H9 (cell line): ENCODE measurements at regions not wholly inside any gene's neighbourhood (a gene's known extent, or its start where the extent isn't known, plus 50 kb on each side); places are given as distances from the start of the nearest gene placed in this dataset.

ENCODE experiments used
- DNase-seq: peaks from one replicate; pipeline ENCODE4 v3.0.0-alpha.2; 2017
- H2AFZ ChIP-seq: one replicate; pipeline ENCODE4 v1.6.1; 2013; ENCODE audit warnings: mild to moderate bottlenecking, low read length, control low read depth, moderate library complexity
- H2AK5ac ChIP-seq: 2 replicates; pipeline ENCODE4 v1.6.1; 2013; ENCODE audit warnings: low read length, control low read depth, mixed read lengths; ENCODE audit not compliant: insufficient read length
- H2BK120ac ChIP-seq: one replicate; pipeline ENCODE4 v1.6.1; 2013; ENCODE audit warnings: low read depth, mild to moderate bottlenecking, low read length, control low read depth, inconsistent platforms; ENCODE audit not compliant: poor library complexity, severe bottlenecking
- H2BK12ac ChIP-seq: 2 replicates; pipeline ENCODE4 v1.6.1; 2013; ENCODE audit warnings: low read length, control low read depth, mixed read lengths, low read depth; ENCODE audit not compliant: insufficient read length
- H2BK15ac ChIP-seq: 2 replicates; pipeline ENCODE4 v1.6.1; 2013; ENCODE audit warnings: low read depth, low read length, control low read depth
- H2BK20ac ChIP-seq: one replicate; pipeline ENCODE4 v1.6.1; 2013; ENCODE audit warnings: low read depth, mild to moderate bottlenecking, low read length, control low read depth, inconsistent platforms; ENCODE audit not compliant: poor library complexity, severe bottlenecking
- H2BK5ac ChIP-seq: 2 replicates; pipeline ENCODE4 v1.6.1; 2013; ENCODE audit warnings: low read length, control low read depth, mixed read lengths; ENCODE audit not compliant: insufficient read length
- H3K14ac ChIP-seq: 2 replicates; pipeline ENCODE4 v1.6.1; 2013; ENCODE audit warnings: low read length, control low read depth; ENCODE audit not compliant: insufficient read depth
- H3K18ac ChIP-seq: 2 replicates; pipeline ENCODE4 v1.6.1; 2013; ENCODE audit warnings: low read depth, mild to moderate bottlenecking, mixed read lengths, low read length, control low read depth; ENCODE audit not compliant: insufficient read length
- H3K23ac ChIP-seq: 2 replicates; pipeline ENCODE4 v1.6.1; 2013; ENCODE audit warnings: low read length, control low read depth, mixed read lengths, low read depth; ENCODE audit not compliant: insufficient read length
- H3K23me2 ChIP-seq: 2 replicates; pipeline ENCODE4 v1.6.1; 2013; ENCODE audit warnings: low read depth, mild to moderate bottlenecking, mixed read lengths, low read length, control low read depth; ENCODE audit not compliant: insufficient read length, poor library complexity, severe bottlenecking
- H3K27ac ChIP-seq: 2 replicates; pipeline ENCODE4 v1.5.1; 2013; ENCODE audit warnings: low read length, control low read depth, mixed read lengths, low read depth; ENCODE audit not compliant: insufficient read length
- H3K27me3 ChIP-seq: 2 replicates; pipeline ENCODE4 v1.6.1; 2013; ENCODE audit warnings: low read length, control low read depth, inconsistent platforms; ENCODE audit not compliant: insufficient read depth
- H3K4ac ChIP-seq: 2 replicates; pipeline ENCODE4 v1.6.1; 2013; ENCODE audit warnings: low read depth, mild to moderate bottlenecking, control low read depth, inconsistent platforms, low read length, moderate library complexity
- H3K4me1 ChIP-seq: 2 replicates; pipeline ENCODE4 v1.6.1; 2013; ENCODE audit warnings: low read length, control low read depth, inconsistent platforms; ENCODE audit not compliant: insufficient read depth
- H3K4me2 ChIP-seq: 2 replicates; pipeline ENCODE4 v1.6.1; 2013; ENCODE audit warnings: low read length, control low read depth, mixed read lengths; ENCODE audit not compliant: insufficient read length, insufficient read depth
- H3K56ac ChIP-seq: 2 replicates; pipeline ENCODE4 v1.6.1; 2013; ENCODE audit warnings: low read depth, mild to moderate bottlenecking, mixed read lengths, low read length, control low read depth; ENCODE audit not compliant: insufficient read length
- H3K79me1 ChIP-seq: 2 replicates; pipeline ENCODE4 v1.6.1; 2013; ENCODE audit warnings: low read depth, mild to moderate bottlenecking, moderate library complexity, low read length, control low read depth, inconsistent platforms; ENCODE audit not compliant: insufficient read depth, poor library complexity, severe bottlenecking
- H3K79me2 ChIP-seq: 2 replicates; pipeline ENCODE4 v1.6.1; 2013; ENCODE audit warnings: low read length, control low read depth, inconsistent platforms; ENCODE audit not compliant: insufficient read depth
- H3K9ac ChIP-seq: 2 replicates; pipeline ENCODE4 v1.6.1; 2013; ENCODE audit warnings: low read length, control low read depth, mixed read lengths; ENCODE audit not compliant: insufficient read length; ENCODE audit errors: extremely low read depth
- H3K9me3 ChIP-seq: one replicate; pipeline ENCODE4 v1.6.1; 2013; ENCODE audit warnings: low read depth, low read length, inconsistent platforms; ENCODE audit not compliant: control insufficient read depth
- H3T11ph ChIP-seq: one replicate; pipeline ENCODE4 v1.6.1; 2013; ENCODE audit warnings: mild to moderate bottlenecking, low read length, control low read depth, inconsistent platforms
- H4K20me1 ChIP-seq: one replicate; pipeline ENCODE4 v1.6.1; 2013; ENCODE audit not compliant: control insufficient read depth, insufficient read length, insufficient read depth
- H4K5ac ChIP-seq: 2 replicates; pipeline ENCODE4 v1.6.1; 2013; ENCODE audit warnings: low read depth, mild to moderate bottlenecking, mixed read lengths, low read length, control low read depth; ENCODE audit not compliant: insufficient read length
- H4K8ac ChIP-seq: replicated peaks from 2 replicates; pipeline ENCODE4 v1.6.1; 2013; ENCODE audit warnings: low read length, control low read depth, mixed read lengths, low read depth; ENCODE audit not compliant: insufficient read length
- H4K91ac ChIP-seq: 2 replicates; pipeline ENCODE4 v1.6.1; 2013; ENCODE audit warnings: low read depth, mild to moderate bottlenecking, moderate library complexity, mixed read lengths, low read length, control low read depth; ENCODE audit not compliant: insufficient read length
- H3K27ac Mint-ChIP-seq, 3 experiments: 2 replicates in 2 of 3; 3 replicates in 1 of 3; pipeline ENCODE4 v1.8.0; 2020 to 2021; ENCODE audit warnings: mixed read lengths in 3 of 3, mild to moderate bottlenecking in 1 of 3, moderate library complexity in 1 of 3
- H3K27me3 Mint-ChIP-seq: 2 replicates; pipeline ENCODE4 v1.8.0; 2021; ENCODE audit warnings: low read depth, mild to moderate bottlenecking, moderate library complexity, mixed read lengths
- H3K36me3 Mint-ChIP-seq, 3 experiments: 2 replicates in 2 of 3; 3 replicates in 1 of 3; pipeline ENCODE4 v1.8.0; 2020 to 2021; ENCODE audit warnings: low read depth in 3 of 3, mixed read lengths in 3 of 3; ENCODE audit not compliant: insufficient read depth in 1 of 3
- H3K4me1 Mint-ChIP-seq, 2 experiments: 2 replicates each; pipeline ENCODE4 v1.8.0; 2020; ENCODE audit warnings: mixed read lengths in 2 of 2
- H3K4me3 Mint-ChIP-seq, 2 experiments: 2 replicates in 1 of 2; 3 replicates in 1 of 2; pipeline ENCODE4 v1.8.0; 2020 to 2021; ENCODE audit warnings: mild to moderate bottlenecking in 2 of 2, mixed read lengths in 2 of 2, moderate library complexity in 1 of 2
- H3K9me3 Mint-ChIP-seq, 2 experiments: 2 replicates in 1 of 2; 3 replicates in 1 of 2; pipeline ENCODE4 v1.8.0; 2020; ENCODE audit warnings: mild to moderate bottlenecking in 2 of 2, mixed read lengths in 2 of 2, moderate library complexity in 1 of 2
- WGBS: extraction: QIAGEN DNeasy Blood & Tissue Kit; methylation state at CpG from one replicate; pipeline ENCODE4 v1.1.7; 2013; ENCODE audit warnings: missing lambda C conversion rate, low lambda C conversion rate, mixed read lengths; ENCODE audit not compliant: insufficient read length; ENCODE audit errors: extremely low coverage; 5-methylcytosine and 5-hydroxymethylcytosine counted together
- TF ChIP-seq, protein P1 (sequence below): fragments of 200-600 bp; sonication (generic); conservative IDR thresholded peaks from 3 replicates; pipeline ENCODE4 v1.8.0; 2021; ENCODE audit warnings: antibody characterized with exemption, mild to moderate bottlenecking

GRCh38 chr17:36859003-36859300 lies 78.3 kb upstream of the LHX1 start:
- H3K27ac ChIP-seq: no peak overlapping the region
- no peak overlapping the region for H3K23ac ChIP-seq
- no peak overlapping the region for H3K56ac ChIP-seq
- no peak overlapping the region for H2BK120ac ChIP-seq
- H2BK15ac ChIP-seq: no peak overlapping the region
- no peak overlapping the region for H2BK5ac ChIP-seq
- H3K4me1 ChIP-seq: no peaks in the 10 kb centered on the region
- H3K4ac ChIP-seq: no peak overlapping the region
- H3K9ac ChIP-seq: no peak overlapping the region
- no peaks in the 10 kb centered on the region for H3K23me2 ChIP-seq
- H2AFZ ChIP-seq: no peak overlapping the region
- H3K27me3 ChIP-seq: no peaks in the 10 kb centered on the region
- no peak overlapping the region for H4K8ac ChIP-seq
- Mint-ChIP-seq H3K36me3 (no peaks in the 10 kb centered on the region; a peak in 1 of 7 replicates), H3K4me1 (peaks cover 11 to 39% of the 10 kb centered on the region in 2 experiments), H3K4me3 (no peak overlapping the region), H3K27me3 (peaks cover 3% of the 10 kb centered on the region), H3K27ac (no peak overlapping the region; a peak in 1 of 7 replicates), H3K9me3 (no peaks in the 10 kb centered on the region; a peak in 1 of 5 replicates)
- no peak overlapping the region for H4K91ac ChIP-seq
- no peaks in the 10 kb centered on the region for H3K79me1 ChIP-seq
- DNase-seq: no peak
- no peak overlapping the region for H2BK20ac ChIP-seq
- no peaks in the 10 kb centered on the region for H4K20me1 ChIP-seq
- no peak overlapping the region for H2AK5ac ChIP-seq
- no peak overlapping the region; the same call in 1 of the 2 replicates for H3K14ac ChIP-seq
- H2BK12ac ChIP-seq: no peak overlapping the region
- no peak overlapping the region for H3K4me2 ChIP-seq
- H3K79me2 ChIP-seq: no peaks in the 10 kb centered on the region
- TF ChIP-seq, protein P1, sequence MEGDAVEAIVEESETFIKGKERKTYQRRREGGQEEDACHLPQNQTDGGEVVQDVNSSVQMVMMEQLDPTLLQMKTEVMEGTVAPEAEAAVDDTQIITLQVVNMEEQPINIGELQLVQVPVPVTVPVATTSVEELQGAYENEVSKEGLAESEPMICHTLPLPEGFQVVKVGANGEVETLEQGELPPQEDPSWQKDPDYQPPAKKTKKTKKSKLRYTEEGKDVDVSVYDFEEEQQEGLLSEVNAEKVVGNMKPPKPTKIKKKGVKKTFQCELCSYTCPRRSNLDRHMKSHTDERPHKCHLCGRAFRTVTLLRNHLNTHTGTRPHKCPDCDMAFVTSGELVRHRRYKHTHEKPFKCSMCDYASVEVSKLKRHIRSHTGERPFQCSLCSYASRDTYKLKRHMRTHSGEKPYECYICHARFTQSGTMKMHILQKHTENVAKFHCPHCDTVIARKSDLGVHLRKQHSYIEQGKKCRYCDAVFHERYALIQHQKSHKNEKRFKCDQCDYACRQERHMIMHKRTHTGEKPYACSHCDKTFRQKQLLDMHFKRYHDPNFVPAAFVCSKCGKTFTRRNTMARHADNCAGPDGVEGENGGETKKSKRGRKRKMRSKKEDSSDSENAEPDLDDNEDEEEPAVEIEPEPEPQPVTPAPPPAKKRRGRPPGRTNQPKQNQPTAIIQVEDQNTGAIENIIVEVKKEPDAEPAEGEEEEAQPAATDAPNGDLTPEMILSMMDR: no peak
- no peaks in the 10 kb centered on the region for H3K9me3 ChIP-seq
- H4K5ac ChIP-seq: no peak overlapping the region
- no CpG with 5 or more reads among the region's 10 CpGs for WGBS
- no peak overlapping the region for H3T11ph ChIP-seq
- no peak overlapping the region for H3K18ac ChIP-seq
